Mesendoderm (in vitro differentiated cells): ENCODE measurements at regions not wholly inside any gene's neighbourhood (a gene's known extent, or its start where the extent isn't known, plus 50 kb on each side); places are given as distances from the start of the nearest gene placed in this dataset.

ENCODE experiments used
- DNase-seq: peaks from one replicate; pipeline ENCODE4 v3.0.0; 2013
- H2AK5ac ChIP-seq: 2 replicates; pipeline ENCODE4 v1.6.1; 2013; ENCODE audit warnings: low read length, inconsistent platforms
- H2BK120ac ChIP-seq: 2 replicates; pipeline ENCODE4 v1.6.1; 2013; ENCODE audit warnings: low read depth, mild to moderate bottlenecking, low read length, moderate library complexity, mixed read lengths
- H2BK15ac ChIP-seq: replicated peaks from 2 replicates; pipeline ENCODE4 v1.6.1; 2013; ENCODE audit warnings: low read depth, mild to moderate bottlenecking, moderate library complexity
- H2BK5ac ChIP-seq: 2 replicates; pipeline ENCODE4 v1.6.1; 2013; ENCODE audit warnings: low read length, inconsistent platforms
- H3K18ac ChIP-seq: 2 replicates; pipeline ENCODE4 v1.6.1; 2013; ENCODE audit warnings: mild to moderate bottlenecking, low read length, mixed read lengths
- H3K23ac ChIP-seq: one replicate; pipeline ENCODE4 v1.6.1; 2013; ENCODE audit warnings: low read length
- H3K27ac ChIP-seq: 2 replicates; pipeline ENCODE4 v1.5.1; 2013; ENCODE audit warnings: low read depth, mild to moderate bottlenecking, inconsistent platforms, low read length, moderate library complexity
- H3K27me3 ChIP-seq: 2 replicates; pipeline ENCODE4 v1.6.1; 2013; ENCODE audit warnings: low read length, control low read depth, mild to moderate bottlenecking, inconsistent platforms; ENCODE audit not compliant: insufficient read depth, poor library complexity
- H3K36me3 ChIP-seq: 2 replicates; pipeline ENCODE4 v1.6.1; 2013; ENCODE audit warnings: low read length, inconsistent platforms; ENCODE audit not compliant: control insufficient read depth, insufficient read depth
- H3K4ac ChIP-seq: one replicate; pipeline ENCODE4 v1.6.1; 2013; ENCODE audit warnings: low read depth, mild to moderate bottlenecking, low read length, moderate library complexity
- H3K4me1 ChIP-seq: 2 replicates; pipeline ENCODE4 v1.6.1; 2013; ENCODE audit warnings: low read depth, low read length, inconsistent platforms; ENCODE audit not compliant: control insufficient read depth
- H3K4me2 ChIP-seq: 2 replicates; pipeline ENCODE4 v1.6.1; 2013; ENCODE audit warnings: low read length
- H3K4me3 ChIP-seq: 2 replicates; pipeline ENCODE4 v1.5.1; 2013; ENCODE audit warnings: mild to moderate bottlenecking, low read length
- H3K56ac ChIP-seq: one replicate; pipeline ENCODE4 v1.6.1; 2013; ENCODE audit warnings: low read length
- H3K79me1 ChIP-seq: 2 replicates; pipeline ENCODE4 v1.6.1; 2013; ENCODE audit warnings: low read length, inconsistent platforms
- H3K79me2 ChIP-seq: 2 replicates; pipeline ENCODE4 v1.6.1; 2013; ENCODE audit warnings: mild to moderate bottlenecking, low read length; ENCODE audit not compliant: control insufficient read depth, insufficient read depth
- H3K9ac ChIP-seq: 2 replicates; pipeline ENCODE4 v1.6.1; 2013; ENCODE audit warnings: low read length, inconsistent platforms
- H4K5ac ChIP-seq: one replicate; pipeline ENCODE4 v1.6.1; 2013; ENCODE audit warnings: low read length
- H4K8ac ChIP-seq: one replicate; pipeline ENCODE4 v1.6.1; 2013; ENCODE audit warnings: low read depth, mild to moderate bottlenecking, control low read depth, low read length, moderate library complexity
- WGBS: extraction: QIAGEN DNeasy Blood & Tissue Kit; methylation state at CpG from one replicate; pipeline ENCODE4 v1.1.7; 2013; ENCODE audit warnings: low lambda C conversion rate, missing lambda C conversion rate; ENCODE audit not compliant: insufficient coverage; ENCODE audit errors: extremely low coverage; 5-methylcytosine and 5-hydroxymethylcytosine counted together

DNA sequence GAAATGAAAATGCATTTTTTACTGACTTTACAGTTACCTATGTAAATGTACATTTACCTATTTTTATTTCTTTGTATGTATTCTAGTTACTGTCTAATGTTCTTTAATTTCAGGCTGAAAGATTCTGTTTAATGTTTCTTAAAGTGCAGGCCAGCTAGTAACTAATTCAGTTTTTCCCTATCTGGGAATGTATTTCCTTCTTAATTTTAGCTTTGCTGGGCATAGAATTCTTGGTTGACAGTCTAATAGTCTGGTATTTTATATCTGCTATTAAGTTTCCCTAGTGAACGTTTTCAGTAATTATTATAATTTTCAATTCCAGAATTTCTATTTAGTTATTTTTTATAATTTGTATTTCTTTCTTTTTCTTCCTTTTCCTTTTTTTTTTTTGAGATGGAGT, 186.0 kb upstream of the NOX3 start:
- no peak overlapping the region for H4K8ac ChIP-seq
- no peaks in the 10 kb centered on the region for H3K4me1 ChIP-seq
- H3K79me1 ChIP-seq, result no peaks in the 10 kb centered on the region
- H3K18ac ChIP-seq, result no peak overlapping the region
- no peaks in the 10 kb centered on the region for H3K36me3 ChIP-seq
- H2BK15ac ChIP-seq, result no peak overlapping the region
- no peak overlapping the region for H3K4me3 ChIP-seq
- H3K27me3 ChIP-seq, result no peaks in the 10 kb centered on the region
- H3K9ac ChIP-seq, result no peak overlapping the region
- H3K23ac ChIP-seq, result no peak overlapping the region
- no peak overlapping the region for H3K4ac ChIP-seq
- H2BK120ac ChIP-seq, result no peak overlapping the region
- no peak overlapping the region for H3K4me2 ChIP-seq
- DNase-seq, result no peak
- H3K56ac ChIP-seq, result no peak overlapping the region
- no peaks in the 10 kb centered on the region for H3K79me2 ChIP-seq
- no peak overlapping the region for H3K27ac ChIP-seq
- no peak overlapping the region for H2AK5ac ChIP-seq
- no peak overlapping the region for H2BK5ac ChIP-seq
- no peak overlapping the region for H4K5ac ChIP-seq
- WGBS, result no CpG with 5 or more reads among the region's 1 CpG

DNA sequence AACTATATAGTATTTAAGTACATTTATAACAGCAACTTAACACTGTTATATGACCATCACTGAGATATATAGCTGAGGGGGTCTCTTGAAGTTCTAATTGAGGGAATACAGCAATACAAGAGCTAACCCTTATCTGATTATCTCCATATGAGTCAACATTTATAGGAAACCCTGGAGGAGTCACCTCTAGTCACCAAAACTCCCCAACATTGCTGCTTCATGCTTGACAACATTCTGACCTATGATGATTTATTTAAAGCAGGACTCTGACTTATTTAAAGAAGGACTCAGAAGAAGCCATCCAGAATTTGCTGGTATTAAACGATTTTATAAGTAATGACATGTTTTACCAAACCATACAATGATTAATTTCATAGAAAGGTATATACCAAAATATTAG, 182.6 kb upstream of the NOX3 start:
- H4K5ac ChIP-seq, result no peak overlapping the region
- H3K79me1 ChIP-seq, result no peaks in the 10 kb centered on the region
- no peaks in the 10 kb centered on the region for H3K4me1 ChIP-seq
- no peak overlapping the region for H3K27ac ChIP-seq
- H2AK5ac ChIP-seq, result no peak overlapping the region
- H3K4me3 ChIP-seq, result no peak overlapping the region
- no peak overlapping the region for H3K9ac ChIP-seq
- no peaks in the 10 kb centered on the region for H3K27me3 ChIP-seq
- no peak overlapping the region for H3K4ac ChIP-seq
- no peak overlapping the region for H3K18ac ChIP-seq
- no peak overlapping the region for H2BK120ac ChIP-seq
- H4K8ac ChIP-seq, result no peak overlapping the region
- H3K36me3 ChIP-seq, result no peaks in the 10 kb centered on the region
- no peak overlapping the region for H3K4me2 ChIP-seq
- H3K23ac ChIP-seq, result no peak overlapping the region
- no CpG with 5 or more reads among the region's 1 CpG for WGBS
- H3K79me2 ChIP-seq, result no peaks in the 10 kb centered on the region
- DNase-seq, result no peak
- no peak overlapping the region for H2BK5ac ChIP-seq
- H3K56ac ChIP-seq, result no peak overlapping the region
- no peak overlapping the region for H2BK15ac ChIP-seq

DNA sequence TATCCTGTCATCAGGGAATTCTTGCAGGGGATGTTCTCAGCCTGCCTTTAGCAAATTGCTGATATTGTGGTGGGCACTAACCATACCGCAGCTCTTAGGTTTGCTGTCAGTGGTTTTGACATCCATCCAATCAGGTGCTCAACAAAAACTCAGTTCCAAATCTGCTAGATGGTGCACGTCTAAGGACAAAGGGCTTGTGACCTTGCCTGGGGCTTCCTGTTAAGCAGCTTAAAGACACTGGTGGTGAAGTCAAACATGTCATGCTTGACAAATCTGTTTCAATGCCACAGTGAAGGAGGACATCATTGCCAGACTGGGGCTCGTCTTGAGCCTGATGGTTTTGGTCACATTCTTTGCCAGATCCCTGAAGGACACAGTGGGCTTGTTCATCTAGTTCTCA, 179.8 kb upstream of the NOX3 start:
- Histone ChIP-seq H4K8ac (no peak overlapping the region), H2AK5ac (no peak overlapping the region), H4K5ac (no peak overlapping the region), H3K9ac (no peak overlapping the region), H3K79me2 (no peaks in the 10 kb centered on the region), H3K36me3 (no peaks in the 10 kb centered on the region), H3K23ac (no peak overlapping the region), H3K4me3 (no peak overlapping the region), H3K27me3 (no peaks in the 10 kb centered on the region), H3K4me1 (no peaks in the 10 kb centered on the region), H3K56ac (no peak overlapping the region), H3K27ac (no peak overlapping the region), H2BK120ac (no peak overlapping the region), H2BK15ac (no peak overlapping the region), H3K4ac (no peak overlapping the region), H3K18ac (no peak overlapping the region), H2BK5ac (no peak overlapping the region), H3K79me1 (no peaks in the 10 kb centered on the region), H3K4me2 (no peak overlapping the region)
- WGBS, result no CpG with 5 or more reads among the region's 3 CpGs
- DNase-seq, result no peak

DNA sequence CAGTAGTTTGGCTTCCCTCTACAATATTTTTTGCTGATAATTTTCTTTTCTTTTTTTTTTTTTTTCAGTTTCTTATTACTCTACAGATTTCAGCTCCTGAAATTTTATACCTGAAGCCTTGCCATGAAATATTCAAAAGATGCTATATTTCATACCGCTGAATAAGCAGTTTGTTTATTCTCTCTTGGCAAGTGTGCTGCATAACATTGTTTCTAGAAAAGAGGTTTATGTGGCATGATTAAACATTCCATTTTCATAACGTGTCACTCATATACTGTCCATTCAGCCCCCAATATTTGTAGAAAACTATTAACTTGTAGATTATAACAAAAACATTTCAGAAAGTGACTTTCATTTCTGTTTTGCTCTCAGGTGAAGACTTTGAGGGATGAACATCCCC, 174.4 kb upstream of the NOX3 start:
- no peak overlapping the region for H3K23ac ChIP-seq
- H3K27me3 ChIP-seq, result no peaks in the 10 kb centered on the region
- no peaks in the 10 kb centered on the region for H3K4me1 ChIP-seq
- no peaks in the 10 kb centered on the region for H3K79me2 ChIP-seq
- no peak for DNase-seq
- H3K4ac ChIP-seq, result no peak overlapping the region
- H3K9ac ChIP-seq, result no peak overlapping the region
- H4K8ac ChIP-seq, result no peak overlapping the region
- H2BK120ac ChIP-seq, result no peak overlapping the region
- no peak overlapping the region for H3K27ac ChIP-seq
- H2AK5ac ChIP-seq, result no peak overlapping the region
- H3K4me3 ChIP-seq, result no peak overlapping the region
- no peaks in the 10 kb centered on the region for H3K79me1 ChIP-seq
- H4K5ac ChIP-seq, result no peak overlapping the region
- no peak overlapping the region for H3K18ac ChIP-seq
- H2BK15ac ChIP-seq, result no peak overlapping the region
- H2BK5ac ChIP-seq, result no peak overlapping the region
- no peak overlapping the region for H3K56ac ChIP-seq
- no peaks in the 10 kb centered on the region for H3K36me3 ChIP-seq
- no peak overlapping the region for H3K4me2 ChIP-seq
- no CpG with 5 or more reads among the region's 2 CpGs for WGBS

DNA sequence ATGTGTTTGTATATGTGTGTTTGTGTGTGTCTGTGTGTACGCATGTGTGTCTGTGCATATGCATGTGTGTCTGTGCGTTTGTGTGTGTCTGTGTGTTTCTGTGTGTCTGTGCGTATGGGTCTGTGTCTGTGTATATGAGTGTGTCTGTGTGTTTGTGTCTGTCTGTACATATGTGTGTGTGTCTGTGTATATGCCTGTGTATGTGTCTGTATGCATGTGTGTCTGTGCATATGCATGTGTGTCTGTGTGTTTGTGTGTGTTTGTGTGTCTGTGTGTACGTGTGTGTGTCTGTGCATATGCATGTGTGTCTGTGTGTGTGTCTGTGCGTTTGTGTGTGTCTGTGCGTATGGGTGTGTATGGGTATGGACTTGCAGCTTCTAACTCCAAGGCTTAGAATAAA, 174.0 kb upstream of the NOX3 start:
- H3K4me3 ChIP-seq, result no peak overlapping the region
- H2BK120ac ChIP-seq, result no peak overlapping the region
- no peak for DNase-seq
- H3K4me1 ChIP-seq, result no peaks in the 10 kb centered on the region
- no peak overlapping the region for H2BK5ac ChIP-seq
- H4K8ac ChIP-seq, result no peak overlapping the region
- H3K27me3 ChIP-seq, result no peaks in the 10 kb centered on the region
- no peaks in the 10 kb centered on the region for H3K79me1 ChIP-seq
- H3K23ac ChIP-seq, result no peak overlapping the region
- H3K36me3 ChIP-seq, result no peaks in the 10 kb centered on the region
- H2BK15ac ChIP-seq, result no peak overlapping the region
- WGBS, result no CpG with 5 or more reads among the region's 6 CpGs
- H3K9ac ChIP-seq, result no peak overlapping the region
- no peak overlapping the region for H3K18ac ChIP-seq
- peak overlapping the region; percentile 34 for H3K56ac ChIP-seq
- H2AK5ac ChIP-seq, result no peak overlapping the region
- H3K4me2 ChIP-seq, result no peak overlapping the region
- no peak overlapping the region for H4K5ac ChIP-seq
- no peak overlapping the region for H3K27ac ChIP-seq
- no peak overlapping the region for H3K4ac ChIP-seq
- H3K79me2 ChIP-seq, result no peaks in the 10 kb centered on the region

- Histone ChIP-seq H3K79me2 (no peaks in the 10 kb centered on the region), H3K4me1 (no peaks in the 10 kb centered on the region), H2BK5ac (no peak overlapping the region), H3K23ac (no peak overlapping the region), H2BK120ac (no peak overlapping the region), H3K9ac (no peak overlapping the region), H3K27ac (no peak overlapping the region), H3K27me3 (no peaks in the 10 kb centered on the region), H3K79me1 (no peaks in the 10 kb centered on the region), H3K18ac (no peak overlapping the region), H2BK15ac (no peak overlapping the region), H4K8ac (no peak overlapping the region), H3K4me3 (no peak overlapping the region), H2AK5ac (no peak overlapping the region), H3K36me3 (no peaks in the 10 kb centered on the region), H3K4ac (no peak overlapping the region), H3K4me2 (no peak overlapping the region), H3K56ac (no peak overlapping the region), H4K5ac (no peak overlapping the region)
- DNase-seq, result no peak
- WGBS, result no CpG with 5 or more reads among the region's 7 CpGs
Observed at GRCh38 chr6:155628306-155628705, 172.7 kb upstream of the NOX3 start.
